ENCODE measurements at regions not wholly inside any gene's neighbourhood (a gene's known extent, or its start where the extent isn't known, plus 50 kb on each side); places are given as distances from the start of the nearest gene placed in this dataset.
"Not testable (repeated sequence)": the region's sequence is repeated elsewhere in the genome, so short reads cannot be mapped to it uniquely, and the experiment has no call there.

DNA sequence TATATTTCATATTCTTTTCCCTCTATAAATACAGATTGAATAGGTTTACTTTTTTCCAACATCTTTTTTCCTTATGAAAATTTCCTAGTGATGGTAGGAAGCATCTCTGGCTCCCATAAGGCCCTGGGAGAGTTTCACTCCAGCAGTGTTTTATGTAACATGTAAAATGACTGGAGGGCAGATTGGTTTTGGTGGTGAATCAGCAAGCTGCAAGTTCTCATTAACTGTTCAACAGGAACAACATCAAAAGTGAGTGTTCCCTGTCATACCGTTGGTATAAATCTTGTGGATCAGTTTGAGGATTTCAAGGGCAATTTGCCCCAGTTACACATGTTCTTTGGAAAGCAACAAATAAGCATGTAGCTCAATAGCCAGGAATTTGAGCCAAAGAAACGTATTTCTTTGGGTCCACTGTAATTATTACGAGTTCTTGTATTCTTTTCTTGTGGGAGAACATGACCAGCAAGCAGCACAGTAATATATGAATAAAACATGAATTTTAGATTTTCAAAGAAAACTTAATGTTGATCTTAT is 345.7 kb downstream of the SV2B start:
- Histone ChIP-seq H3K36me3 (ENCODE audit: control insufficient read depth, insufficient read depth, low read length) (no peaks in the 10 kb centered on the region), H3K27me3 (replicated peaks; ENCODE audit: control insufficient read depth, insufficient read depth, low read length) (no peaks in the 10 kb centered on the region), H3K4me3 (replicated peaks; ENCODE audit: low read depth, low read length) (no peak overlapping the region)
- TF ChIP-seq CTCF (IDR thresholded peaks at IDR 0.05; ENCODE audit: insufficient read depth, low read length, poor library complexity, severe bottlenecking) = no peak
- DNase-seq (ENCODE audit: extremely low read depth, insufficient read length) = no peak

- TF ChIP-seq CTCF (IDR thresholded peaks at IDR 0.05; ENCODE audit: insufficient read depth, low read length, poor library complexity, severe bottlenecking) = no peak
- H3K4me3 ChIP-seq (replicated peaks; ENCODE audit: low read depth, low read length) = no peak overlapping the region
- no peak for DNase-seq (ENCODE audit: extremely low read depth, insufficient read length)
- H3K27me3 ChIP-seq (replicated peaks; ENCODE audit: control insufficient read depth, insufficient read depth, low read length) = no peaks in the 10 kb centered on the region
- no peaks in the 10 kb centered on the region for H3K36me3 ChIP-seq (ENCODE audit: control insufficient read depth, insufficient read depth, low read length)
These were observed 348.1 kb downstream of the SV2B start for GRCh38 chr15:91447991-91448644.

- H3K27me3 ChIP-seq (replicated peaks; ENCODE audit: control insufficient read depth, insufficient read depth, low read length); H3K4me3 ChIP-seq (replicated peaks; ENCODE audit: low read depth, low read length); H3K36me3 ChIP-seq (ENCODE audit: control insufficient read depth, insufficient read depth, low read length); DNase-seq (ENCODE audit: extremely low read depth, insufficient read length): not testable (repeated sequence)
These were observed 353.3 kb downstream of the SV2B start for GRCh38 chr15:91453376-91453775.

DNA sequence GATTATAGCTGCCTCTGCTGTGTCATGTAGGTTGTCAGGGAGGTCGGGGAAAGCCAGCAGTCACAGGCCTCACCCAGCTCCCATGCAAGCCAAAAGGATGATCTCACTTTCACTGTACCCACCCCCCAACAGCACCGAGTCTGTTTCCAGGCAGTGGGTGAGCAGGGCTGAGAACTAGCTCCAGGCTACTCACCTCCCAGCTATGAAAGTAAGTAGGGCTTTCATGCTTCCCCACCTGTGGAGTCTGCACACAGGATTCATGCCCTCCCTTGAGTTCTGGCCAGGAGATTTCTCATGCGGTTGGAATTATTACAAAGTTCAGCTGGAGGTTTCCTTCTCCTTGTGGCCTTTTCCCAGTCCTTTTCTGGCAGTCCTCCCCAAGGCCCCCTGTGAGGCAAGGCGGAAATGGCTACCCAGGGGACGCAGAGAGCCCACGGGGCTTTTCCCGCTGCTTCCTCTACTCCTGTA is 356.2 kb downstream of the SV2B start:
- no peaks in the 10 kb centered on the region; the same call in 1 of the 2 replicates for H3K27me3 ChIP-seq (replicated peaks; ENCODE audit: control insufficient read depth, insufficient read depth, low read length)
- no peak for TF ChIP-seq CTCF (IDR thresholded peaks at IDR 0.05; ENCODE audit: insufficient read depth, low read length, poor library complexity, severe bottlenecking)
- DNase-seq (ENCODE audit: extremely low read depth, insufficient read length) = no peak
- no peaks in the 10 kb centered on the region for H3K36me3 ChIP-seq (ENCODE audit: control insufficient read depth, insufficient read depth, low read length)
- no peak overlapping the region for H3K4me3 ChIP-seq (replicated peaks; ENCODE audit: low read depth, low read length)

DNA sequence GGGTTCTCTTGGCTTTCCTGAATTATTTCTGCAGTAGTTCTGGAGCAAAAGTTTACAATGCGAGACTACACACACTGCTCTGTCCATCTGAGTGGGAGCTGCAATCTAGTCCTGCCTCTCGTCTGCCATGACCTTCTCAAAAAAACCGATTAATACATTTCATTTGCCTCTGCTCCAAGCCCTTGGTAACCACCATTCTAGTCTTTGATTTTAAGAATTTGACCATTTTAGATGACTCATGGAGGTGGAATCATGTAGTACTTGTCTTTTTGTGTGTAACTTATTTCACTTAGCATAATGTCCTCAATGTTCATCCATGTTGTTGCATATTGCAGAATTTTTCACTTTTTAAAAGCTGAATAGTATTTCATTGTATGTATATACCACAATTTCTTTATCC is 356.9 kb downstream of the SV2B start:
- DNase-seq (ENCODE audit: extremely low read depth, insufficient read length) = no peak
- no peak overlapping the region for H3K4me3 ChIP-seq (replicated peaks; ENCODE audit: low read depth, low read length)
- no peaks in the 10 kb centered on the region for H3K36me3 ChIP-seq (ENCODE audit: control insufficient read depth, insufficient read depth, low read length)
- TF ChIP-seq CTCF (IDR thresholded peaks at IDR 0.05; ENCODE audit: insufficient read depth, low read length, poor library complexity, severe bottlenecking) = no peak
- H3K27me3 ChIP-seq (replicated peaks; ENCODE audit: control insufficient read depth, insufficient read depth, low read length) = no peaks in the 10 kb centered on the region; the same call in 1 of the 2 replicates

- Histone ChIP-seq H3K36me3 (ENCODE audit: control insufficient read depth, insufficient read depth, low read length) (no peaks in the 10 kb centered on the region), H3K4me3 (replicated peaks; ENCODE audit: low read depth, low read length) (no peak overlapping the region), H3K27me3 (replicated peaks; ENCODE audit: control insufficient read depth, insufficient read depth, low read length) (peaks cover 2% of the 10 kb centered on the region; the same call in 1 of the 2 replicates)
- no peak for DNase-seq (ENCODE audit: extremely low read depth, insufficient read length)
- no peak for TF ChIP-seq CTCF (IDR thresholded peaks at IDR 0.05; ENCODE audit: insufficient read depth, low read length, poor library complexity, severe bottlenecking)
These were observed 361.3 kb downstream of the SV2B start for GRCh38 chr15:91461377-91461776.

Data from GM06990 (cell line).